ENCODE measurements at regions not wholly inside any gene's neighbourhood (a gene's known extent, or its start where the extent isn't known, plus 50 kb on each side); places are given as distances from the start of the nearest gene placed in this dataset.

GRCh38 chr4:83732114-83732635 lies 196.3 kb downstream of the GPAT3 start:
- no peak overlapping the region for H2BK5ac ChIP-seq (ENCODE audit: insufficient read length, low read length)
- H3K4me2 ChIP-seq (ENCODE audit: insufficient read depth, insufficient read length, low read length), result no peak overlapping the region
- H3K79me1 ChIP-seq (ENCODE audit: insufficient read depth, low read depth, low read length, poor library complexity, severe bottlenecking), result no peaks in the 10 kb centered on the region
- H2BK15ac ChIP-seq (ENCODE audit: low read depth, low read length), result no peak overlapping the region
- H3K79me2 ChIP-seq (ENCODE audit: insufficient read depth, low read length), result no peaks in the 10 kb centered on the region
- no peaks in the 10 kb centered on the region for H3K27me3 ChIP-seq (ENCODE audit: insufficient read depth, low read length)
- no peak overlapping the region for H2BK20ac ChIP-seq (ENCODE audit: low read depth, low read length, poor library complexity, severe bottlenecking)
- H4K20me1 ChIP-seq (ENCODE audit: control insufficient read depth, insufficient read depth, insufficient read length), result no peaks in the 10 kb centered on the region
- H2AK5ac ChIP-seq (ENCODE audit: insufficient read length, low read length), result no peak overlapping the region
- Mint-ChIP-seq H3K4me3 (no peak overlapping the region), H3K27me3 (ENCODE audit: low read depth) (peaks cover 3% of the 10 kb centered on the region; the same call in 1 of the 2 replicates), H3K36me3 (ENCODE audit: insufficient read depth in 1 of 3, low read depth in 3 of 3) (peaks cover 0 to 8% (median 2%) of the 10 kb centered on the region in 3 experiments; a peak in 2 of 7 replicates), H3K9me3 (peaks cover 11 to 18% of the 10 kb centered on the region in 2 experiments; a peak in 2 of 5 replicates), H3K27ac (no peak overlapping the region), H3K4me1 (no peaks in the 10 kb centered on the region)
- no peaks in the 10 kb centered on the region for H3K23me2 ChIP-seq (ENCODE audit: insufficient read length, low read depth, low read length, poor library complexity, severe bottlenecking)
- H3K18ac ChIP-seq (ENCODE audit: insufficient read length, low read depth, low read length), result no peak overlapping the region
- no peaks in the 10 kb centered on the region for H3K9me3 ChIP-seq (ENCODE audit: control insufficient read depth, low read depth, low read length)
- H3K14ac ChIP-seq (ENCODE audit: insufficient read depth, low read length), result no peak overlapping the region
- H2BK120ac ChIP-seq (ENCODE audit: low read depth, low read length, poor library complexity, severe bottlenecking), result no peak overlapping the region
- no peak overlapping the region for H2AFZ ChIP-seq (ENCODE audit: low read length)
- no peak overlapping the region for H3T11ph ChIP-seq (ENCODE audit: low read length)
- no peak for TF ChIP-seq CTCF (conservative IDR thresholded peaks at IDR 0.05)
- no CpG with 5 or more reads among the region's 3 CpGs for WGBS (ENCODE audit: extremely low coverage, insufficient read length, low lambda C conversion rate)
- H3K9ac ChIP-seq (ENCODE audit: extremely low read depth, insufficient read length, low read length), result no peak overlapping the region
- no peaks in the 10 kb centered on the region for H3K4me1 ChIP-seq (ENCODE audit: insufficient read depth, low read length)
- no peak overlapping the region for H4K91ac ChIP-seq (ENCODE audit: insufficient read length, low read depth, low read length)
- no peak overlapping the region for H3K4ac ChIP-seq (ENCODE audit: low read depth, low read length)
- no peak for DNase-seq
- H3K56ac ChIP-seq (ENCODE audit: insufficient read length, low read depth, low read length), result no peak overlapping the region
- H4K8ac ChIP-seq (replicated peaks; ENCODE audit: insufficient read length, low read depth, low read length), result no peak overlapping the region
- no peak overlapping the region for H2BK12ac ChIP-seq (ENCODE audit: insufficient read length, low read depth, low read length)
- no peak overlapping the region for H3K27ac ChIP-seq (ENCODE audit: insufficient read length, low read depth, low read length)
- H4K5ac ChIP-seq (ENCODE audit: insufficient read length, low read depth, low read length), result no peak overlapping the region
- no peak overlapping the region for H3K23ac ChIP-seq (ENCODE audit: insufficient read length, low read depth, low read length)
